Fibroblast of lung (primary cell): ENCODE measurements at regions not wholly inside any gene's neighbourhood (a gene's known extent, or its start where the extent isn't known, plus 50 kb on each side); places are given as distances from the start of the nearest gene placed in this dataset.

Experiments used
- DNase-seq, 2 donors: peaks; one replicate each; pipeline versions ENCODE4 v3.0.0 to v3.0.0-alpha.2; 2010; ENCODE audit warnings: low read depth in 2 of 2
- H2AFZ ChIP-seq: 2 replicates; pipeline ENCODE4 v1.5.1; 2012; ENCODE audit warnings: low read length, control low read depth, inconsistent platforms
- H3K27ac ChIP-seq: 2 replicates; pipeline ENCODE4 v1.5.1; 2011; ENCODE audit warnings: low read length, control low read depth; ENCODE audit not compliant: insufficient read depth
- H3K27me3 ChIP-seq: 2 replicates; pipeline ENCODE4 v1.5.1; 2011; ENCODE audit warnings: mild to moderate bottlenecking, low read length; ENCODE audit not compliant: control insufficient read depth, insufficient read depth
- H3K36me3 ChIP-seq: 2 replicates; pipeline ENCODE4 v1.5.1; 2011; ENCODE audit warnings: low read length; ENCODE audit not compliant: control insufficient read depth, insufficient read depth
- H3K4me1 ChIP-seq: 2 replicates; pipeline ENCODE4 v1.5.1; 2011; ENCODE audit warnings: low read length; ENCODE audit not compliant: control insufficient read depth, insufficient read depth; ENCODE audit errors: extremely low read depth
- H3K4me2 ChIP-seq: 2 replicates; pipeline ENCODE4 v1.5.1; 2011; ENCODE audit warnings: low read length, control low read depth; ENCODE audit not compliant: insufficient read depth; ENCODE audit errors: extremely low read depth
- H3K4me3 ChIP-seq, 4 experiments: fragments of 200-600 bp in 1 of 4; sonication (generic) in 1 of 4; replicated peaks in 1 of 4; 2 replicates each; pipeline ENCODE4 v1.5.1; 2011 to 2016; ENCODE audit warnings: low read length in 4 of 4, low read depth in 3 of 4, mild to moderate bottlenecking in 3 of 4, control low read depth in 2 of 4, inconsistent platforms in 1 of 4, mixed read lengths in 1 of 4; ENCODE audit not compliant: insufficient read depth in 1 of 4; ENCODE audit errors: control extremely low read depth in 1 of 4
- H3K79me2 ChIP-seq: 2 replicates; pipeline ENCODE4 v1.5.1; 2012; ENCODE audit warnings: mild to moderate bottlenecking, low read length, inconsistent platforms; ENCODE audit not compliant: control insufficient read depth, insufficient read depth
- H3K9ac ChIP-seq: 2 replicates; pipeline ENCODE4 v1.5.1; 2011; ENCODE audit warnings: mild to moderate bottlenecking, low read length, control low read depth; ENCODE audit not compliant: insufficient read depth
- H3K9me3 ChIP-seq: 2 replicates; pipeline ENCODE4 v1.5.1; 2012; ENCODE audit warnings: low read depth, low read length; ENCODE audit not compliant: control insufficient read depth, insufficient read depth
- H4K20me1 ChIP-seq: 2 replicates; pipeline ENCODE4 v1.5.1; 2011; ENCODE audit warnings: low read length; ENCODE audit not compliant: control insufficient read depth, insufficient read depth; ENCODE audit errors: extremely low read depth
- EZH2 ChIP-seq: IDR thresholded peaks from 2 replicates; pipeline ENCODE4 v1.5.1; 2012; ENCODE audit warnings: low read length, control low read depth, mild to moderate bottlenecking; ENCODE audit errors: missing control alignments
- TF ChIP-seq, protein P1 (sequence below), 2 donors: IDR thresholded peaks in 1 of 2; conservative IDR thresholded peaks in 1 of 2; 1 replicate in 1 of 2; 2 replicates in 1 of 2; pipeline ENCODE4 v1.5.1; 2011 to 2012; ENCODE audit warnings: low read length in 2 of 2, control low read depth in 1 of 2, inconsistent platforms in 1 of 2, low read depth in 1 of 2, mild to moderate bottlenecking in 1 of 2

DNA sequence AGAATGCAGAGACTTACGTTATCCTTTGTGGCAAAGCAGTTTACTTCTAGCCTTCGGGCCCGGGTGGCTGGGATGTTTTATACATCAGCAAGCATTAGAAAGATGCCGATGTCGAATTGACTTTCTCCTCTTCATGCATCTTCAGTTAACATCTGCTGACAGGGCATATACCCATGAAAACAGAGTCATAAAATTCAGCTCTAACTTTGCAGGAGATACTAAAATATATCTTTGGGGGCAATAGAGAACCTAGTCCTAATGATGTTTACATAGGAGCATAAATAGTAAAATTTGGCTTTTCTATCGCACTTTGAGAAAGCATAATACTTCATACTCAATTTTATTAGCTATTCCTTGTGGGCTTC lies 247.9 kb downstream of the PRELID2 start:
- no peak for TF ChIP-seq EZH2
- TF ChIP-seq, protein P1, sequence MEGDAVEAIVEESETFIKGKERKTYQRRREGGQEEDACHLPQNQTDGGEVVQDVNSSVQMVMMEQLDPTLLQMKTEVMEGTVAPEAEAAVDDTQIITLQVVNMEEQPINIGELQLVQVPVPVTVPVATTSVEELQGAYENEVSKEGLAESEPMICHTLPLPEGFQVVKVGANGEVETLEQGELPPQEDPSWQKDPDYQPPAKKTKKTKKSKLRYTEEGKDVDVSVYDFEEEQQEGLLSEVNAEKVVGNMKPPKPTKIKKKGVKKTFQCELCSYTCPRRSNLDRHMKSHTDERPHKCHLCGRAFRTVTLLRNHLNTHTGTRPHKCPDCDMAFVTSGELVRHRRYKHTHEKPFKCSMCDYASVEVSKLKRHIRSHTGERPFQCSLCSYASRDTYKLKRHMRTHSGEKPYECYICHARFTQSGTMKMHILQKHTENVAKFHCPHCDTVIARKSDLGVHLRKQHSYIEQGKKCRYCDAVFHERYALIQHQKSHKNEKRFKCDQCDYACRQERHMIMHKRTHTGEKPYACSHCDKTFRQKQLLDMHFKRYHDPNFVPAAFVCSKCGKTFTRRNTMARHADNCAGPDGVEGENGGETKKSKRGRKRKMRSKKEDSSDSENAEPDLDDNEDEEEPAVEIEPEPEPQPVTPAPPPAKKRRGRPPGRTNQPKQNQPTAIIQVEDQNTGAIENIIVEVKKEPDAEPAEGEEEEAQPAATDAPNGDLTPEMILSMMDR (conservative IDR thresholded peaks at IDR 0.05 in 1 of 2, IDR thresholded peaks at IDR 0.05 in 1 of 2; ENCODE audit: low read depth in 1 of 2, low read length in 2 of 2) = no peak
- no peaks in the 10 kb centered on the region for H3K27me3 ChIP-seq
- H3K79me2 ChIP-seq = no peaks in the 10 kb centered on the region
- no peaks in the 10 kb centered on the region for H3K36me3 ChIP-seq
- peaks cover 2% of the 10 kb centered on the region for H3K4me1 ChIP-seq
- no peak overlapping the region for H3K4me3 ChIP-seq
- H3K9me3 ChIP-seq = no peaks in the 10 kb centered on the region
- H4K20me1 ChIP-seq = no peaks in the 10 kb centered on the region
- H3K27ac ChIP-seq = no peak overlapping the region
- H3K4me2 ChIP-seq = peak overlapping the region; percentile 13
- no peak for DNase-seq
- H3K9ac ChIP-seq = no peak overlapping the region
- no peak overlapping the region for H2AFZ ChIP-seq

GRCh38 chr5:145586661-145587307 lies 248.4 kb downstream of the PRELID2 start:
- Histone ChIP-seq H2AFZ (no peak overlapping the region), H4K20me1 (no peaks in the 10 kb centered on the region), H3K4me1 (peaks cover 2% of the 10 kb centered on the region), H3K9me3 (no peaks in the 10 kb centered on the region), H3K27ac (no peak overlapping the region), H3K9ac (no peak overlapping the region), H3K79me2 (no peaks in the 10 kb centered on the region), H3K4me2 (no peak overlapping the region), H3K36me3 (no peaks in the 10 kb centered on the region), H3K27me3 (no peaks in the 10 kb centered on the region), H3K4me3 (no peak overlapping the region)
- TF ChIP-seq, protein P1 (conservative IDR thresholded peaks at IDR 0.05 in 1 of 2, IDR thresholded peaks at IDR 0.05 in 1 of 2; ENCODE audit: low read depth in 1 of 2, low read length in 2 of 2) = no peak
- no peak for TF ChIP-seq EZH2
- no peak for DNase-seq

DNA sequence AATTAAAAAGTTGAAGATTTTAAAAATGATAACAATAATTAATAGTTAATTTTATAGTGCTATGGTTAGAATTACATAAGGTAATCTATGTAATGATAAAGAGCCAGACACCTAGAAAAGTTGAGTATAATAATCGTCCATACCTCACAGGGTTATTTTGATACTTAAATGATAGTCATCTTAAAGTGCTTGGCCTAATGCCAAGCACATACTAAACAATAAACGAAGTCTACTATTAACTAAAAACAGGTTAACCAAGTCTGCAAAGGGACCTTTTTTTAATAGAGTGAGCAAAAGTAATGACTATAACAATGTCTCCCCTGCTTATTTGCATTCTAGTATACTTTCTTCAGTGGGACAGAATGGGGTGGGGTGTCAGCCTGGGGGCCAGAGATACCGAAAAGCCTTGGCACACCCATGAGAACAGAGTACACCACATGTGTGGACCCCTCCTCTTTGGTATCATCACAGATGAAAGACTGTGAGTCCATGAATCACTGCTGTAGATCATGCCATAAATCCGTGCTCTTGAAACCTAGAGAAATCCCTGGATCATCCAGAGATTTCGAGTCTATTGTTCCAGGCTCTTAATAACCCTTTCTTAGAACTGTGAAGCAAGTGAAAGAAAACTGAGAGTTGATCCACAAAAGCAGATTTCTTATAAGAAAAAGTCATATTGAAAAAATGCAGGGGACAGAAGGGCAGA lies 249.5 kb downstream of the PRELID2 start:
- no peak overlapping the region for H3K4me3 ChIP-seq
- H3K27me3 ChIP-seq = no peaks in the 10 kb centered on the region
- no peak overlapping the region for H3K9ac ChIP-seq
- H3K79me2 ChIP-seq = no peaks in the 10 kb centered on the region
- H4K20me1 ChIP-seq = no peaks in the 10 kb centered on the region
- H3K36me3 ChIP-seq = no peaks in the 10 kb centered on the region
- no peak overlapping the region for H3K27ac ChIP-seq
- DNase-seq = no peak
- peaks cover 2% of the 10 kb centered on the region for H3K4me1 ChIP-seq
- no peaks in the 10 kb centered on the region for H3K9me3 ChIP-seq
- H3K4me2 ChIP-seq = no peak overlapping the region
- no peak overlapping the region for H2AFZ ChIP-seq
- TF ChIP-seq, protein P1 (conservative IDR thresholded peaks at IDR 0.05 in 1 of 2, IDR thresholded peaks at IDR 0.05 in 1 of 2; ENCODE audit: low read depth in 1 of 2, low read length in 2 of 2) = no peak
- no peak for TF ChIP-seq EZH2
